Endothelial cell of umbilical vein (primary cell): ENCODE measurements at regions not wholly inside any gene's neighbourhood (a gene's known extent, or its start where the extent isn't known, plus 50 kb on each side); places are given as distances from the start of the nearest gene placed in this dataset.

Source experiments
- BruUV-seq: library from RNA; stranded (reverse); fragments of 400-500 nt; replicated peaks from 2 replicates; lab custom pipeline; 2021; lab: Mats Ljungman, UMichigan
- CTCF ChIA-PET: fragments of 300-600, 350-600 bp; sonication (Branson Sonifier 250); formaldehyde crosslinking; loops from one replicate; lab custom pipeline; 2021; ENCODE audit warnings: antibody characterized with exemption, inconsistent platforms; lab: Charles Lee
- POLR2A ChIA-PET: fragments of 300-600, 350-600 bp; sonication (Branson Sonifier 250); formaldehyde crosslinking; loops from one replicate; lab custom pipeline; 2021; ENCODE audit warnings: antibody characterized with exemption, inconsistent platforms; lab: Charles Lee
- DNase-seq: peaks from one replicate; pipeline ENCODE4 v3.0.0-alpha.2; 2011; ENCODE audit warnings: low read depth, low spot score
- FAIRE-seq: peaks from 2 replicates; lab custom pipeline; 2011; peaks lifted over from hg19 to GRCh38; lab: Jason Lieb, UNC
- H2AFZ ChIP-seq: 2 replicates; pipeline ENCODE4 v1.6.0; 2012; ENCODE audit warnings: low read depth, low read length, control low read depth, inconsistent platforms
- H3K27ac ChIP-seq: 2 replicates; pipeline ENCODE4 v1.5.1; 2011; ENCODE audit warnings: low read depth, mild to moderate bottlenecking, control low read depth, low read length, moderate library complexity; ENCODE audit not compliant: insufficient read depth
- H3K27me3 ChIP-seq, 2 experiments: 2 replicates each; pipeline versions ENCODE4 v1.6.0 to v1.6.1; 2011; ENCODE audit warnings: low read length in 2 of 2, mixed read lengths in 1 of 2; ENCODE audit not compliant: control insufficient read depth in 2 of 2, insufficient read depth in 2 of 2
- H3K36me3 ChIP-seq, 2 experiments: 2 replicates in 1 of 2; 3 replicates in 1 of 2; pipeline ENCODE4 v1.5.1; 2011; ENCODE audit warnings: low read length in 2 of 2, mild to moderate bottlenecking in 1 of 2, moderate library complexity in 1 of 2; ENCODE audit not compliant: control insufficient read depth in 2 of 2, insufficient read depth in 2 of 2; ENCODE audit errors: extremely low read depth in 1 of 2
- H3K4me1 ChIP-seq: 3 replicates; pipeline ENCODE4 v1.5.1; 2011; ENCODE audit warnings: mild to moderate bottlenecking, low read length; ENCODE audit not compliant: control insufficient read depth, insufficient read depth; ENCODE audit errors: extremely low read depth
- H3K4me2 ChIP-seq: 2 replicates; pipeline ENCODE4 v1.6.1; 2011; ENCODE audit warnings: low read length, control low read depth, mixed read lengths; ENCODE audit not compliant: insufficient read depth
- H3K4me3 ChIP-seq, 3 experiments: fragments of 200-600 bp in 1 of 3; sonication (generic), shearing (Covaris generic) in 1 of 3; replicated peaks in 1 of 3; 2 replicates each; pipeline ENCODE4 v1.5.1; 2011 to 2016; ENCODE audit warnings: control low read depth in 3 of 3, low read length in 3 of 3, mild to moderate bottlenecking in 2 of 3, inconsistent platforms in 1 of 3, low read depth in 1 of 3, moderate library complexity in 1 of 3; ENCODE audit not compliant: insufficient read depth in 1 of 3
- H3K79me2 ChIP-seq: 2 replicates; pipeline ENCODE4 v1.6.0; 2012; ENCODE audit warnings: low read length, inconsistent platforms; ENCODE audit not compliant: control insufficient read depth, insufficient read depth
- H3K9ac ChIP-seq: replicated peaks from 2 replicates; pipeline ENCODE3; 2011; ENCODE audit warnings: low read length, control low read depth; ENCODE audit not compliant: insufficient read depth; ENCODE audit errors: extremely low read depth
- H3K9me1 ChIP-seq: replicated peaks from 3 replicates; pipeline ENCODE4 v1.6.0; 2011; ENCODE audit warnings: mild to moderate bottlenecking, low read length; ENCODE audit not compliant: control insufficient read depth, insufficient read depth; ENCODE audit errors: extremely low read depth
- H3K9me3 ChIP-seq: replicated peaks from 2 replicates; pipeline ENCODE4 v1.5.1; 2012; ENCODE audit warnings: low read length, inconsistent platforms; ENCODE audit not compliant: control insufficient read depth, insufficient read depth
- H4K20me1 ChIP-seq: replicated peaks from 2 replicates; pipeline ENCODE3; 2011; ENCODE audit warnings: mild to moderate bottlenecking, low read length; ENCODE audit not compliant: control insufficient read depth, insufficient read depth; ENCODE audit errors: extremely low read depth
- CTCF ChIP-seq, 2 donors: IDR thresholded peaks; 1 replicate in 1 of 2; 2 replicates in 1 of 2; pipeline ENCODE4 v1.5.1; 2011; ENCODE audit warnings: low read length in 2 of 2, mild to moderate bottlenecking in 2 of 2, moderate library complexity in 2 of 2, control low read depth in 1 of 2, inconsistent platforms in 1 of 2, low read depth in 1 of 2; ENCODE audit not compliant: insufficient read depth in 1 of 2; ENCODE audit errors: extremely low read depth in 1 of 2
- EZH2 ChIP-seq: IDR thresholded peaks from 2 replicates; pipeline ENCODE4 v1.6.1; 2012; ENCODE audit warnings: borderline replicate concordance, low read depth, mild to moderate bottlenecking, moderate library complexity, low read length, inconsistent platforms; ENCODE audit not compliant: severe bottlenecking
- FOS ChIP-seq: IDR thresholded peaks from 2 replicates; pipeline ENCODE4 v1.6.1; 2011; ENCODE audit warnings: mild to moderate bottlenecking, low read length, moderate library complexity, borderline replicate concordance; ENCODE audit not compliant: insufficient read depth
- GATA2 ChIP-seq: IDR thresholded peaks from 2 replicates; pipeline ENCODE4 v1.7.0; 2011; ENCODE audit warnings: low read depth, mild to moderate bottlenecking, moderate library complexity, mixed read lengths, low read length; ENCODE audit not compliant: insufficient read length, insufficient read depth
- JUN ChIP-seq: IDR thresholded peaks from 2 replicates; pipeline ENCODE4 v1.6.1; 2011; ENCODE audit warnings: borderline replicate concordance, low read depth; ENCODE audit not compliant: insufficient read length, insufficient read depth
- MAX ChIP-seq: IDR thresholded peaks from 2 replicates; pipeline ENCODE4 v1.6.1; 2011; ENCODE audit not compliant: insufficient read depth, insufficient read length
- MYC ChIP-seq: IDR thresholded peaks from one replicate; pipeline ENCODE4 v1.6.1; 2011; ENCODE audit warnings: mild to moderate bottlenecking, low read depth, low read length
- POLR2A ChIP-seq: IDR thresholded peaks from 2 replicates; pipeline ENCODE4 v1.6.1; 2012; ENCODE audit warnings: low read depth, mild to moderate bottlenecking, control low read depth, low read length
- POLR2AphosphoS5 ChIP-seq: IDR thresholded peaks from 2 replicates; pipeline ENCODE4 v1.6.1; 2012; ENCODE audit warnings: low read depth, mild to moderate bottlenecking, control low read depth, low read length, moderate library complexity; ENCODE audit not compliant: insufficient read depth
- dilution Hi-C: fragments of 300-500 bp; cut with MboI; formaldehyde crosslinking; loops from one replicate; pipeline ENCODE4 v1.15.0; 2019; ENCODE audit warnings: low sequenced_read_pairs; ENCODE audit not compliant: extremely low pct_ligation_motif_present
- intact Hi-C: fragments of 100-400 bp; cut with micrococcal nuclease; formaldehyde crosslinking; loops from one replicate; pipeline ENCODE4 v1.10.0; 2022

- intact Hi-C loops, result no loop called here
- DNase-seq, result no peak
- POLR2A ChIA-PET, result no interaction called here
- H3K27ac ChIP-seq, result no peak overlapping the region
- no peaks in the 10 kb centered on the region for H3K9me3 ChIP-seq
- H3K27me3 ChIP-seq, result peaks cover 4 to 8% of the 10 kb centered on the region in 2 experiments
- H4K20me1 ChIP-seq, result no peaks in the 10 kb centered on the region
- no peaks in the 10 kb centered on the region for H3K4me1 ChIP-seq
- H3K36me3 ChIP-seq, result no peaks in the 10 kb centered on the region
- no peak overlapping the region for H2AFZ ChIP-seq
- no peak overlapping the region for H3K9ac ChIP-seq
- TF ChIP-seq EZH2 (no peak), GATA2 (no peak), POLR2A (no peak), CTCF (IDR thresholded peaks at IDR 0.05; ENCODE audit: extremely low read depth in 1 of 2, insufficient read depth in 1 of 2, low read depth in 1 of 2, low read length in 2 of 2) (no peak), MAX (no peak), POLR2AphosphoS5 (no peak), FOS (no peak), JUN (no peak), MYC (no peak)
- FAIRE-seq, result no peak
- H3K79me2 ChIP-seq, result no peaks in the 10 kb centered on the region
- no TSS peak for BruUV-seq
- dilution Hi-C loops, result no loop called here
- H3K4me3 ChIP-seq, result no peak overlapping the region
- no peaks in the 10 kb centered on the region for H3K9me1 ChIP-seq
- CTCF ChIA-PET, result interaction anchor here (0.9 to 1.3 kb wide), 4 partner anchors 13 to 21 kb away, joined by 3 to 5 read pairs (median 3); no protein-coding TSS in a partner anchor
- H3K4me2 ChIP-seq, result no peak overlapping the region
These were observed 346.0 kb upstream of the C11orf87 start for GRCh38 chr11:109075976-109076375.
